Esophagus muscularis mucosa (tissue), 4 donors: ENCODE measurements at regions not wholly inside any gene's neighbourhood (a gene's known extent, or its start where the extent isn't known, plus 50 kb on each side); places are given as distances from the start of the nearest gene placed in this dataset.

Experiments used
- DNase-seq: peaks from one replicate; pipeline ENCODE4 v3.0.0-alpha.2; 2017; ENCODE audit errors: extremely low spot score
- H3K27ac ChIP-seq, 4 donors: fragments of 200-600 bp; sonication (generic); replicated peaks in 1 of 4; 1 replicate in 3 of 4; 2 replicates in 1 of 4; pipeline ENCODE4 v1.5.1; 2016 to 2019; ENCODE audit warnings: mild to moderate bottlenecking in 1 of 4
- H3K27me3 ChIP-seq, 4 donors: fragments of 200-600 bp; sonication (generic); one replicate each; pipeline versions ENCODE4 v1.5.1 to v1.6.0; 2016 to 2019
- H3K36me3 ChIP-seq, 4 donors: fragments of 200-600 bp; sonication (generic); one replicate each; pipeline ENCODE4 v1.5.1; 2016 to 2019
- H3K4me1 ChIP-seq, 4 donors: fragments of 200-600 bp; sonication (generic); one replicate each; pipeline ENCODE4 v1.5.1; 2016 to 2019
- H3K4me3 ChIP-seq, 4 donors: fragments of 200-600 bp; sonication (generic); 1 replicate in 2 of 4; 2 replicates in 2 of 4; pipeline ENCODE4 v1.5.1; 2016 to 2019; ENCODE audit warnings: mild to moderate bottlenecking in 4 of 4, moderate library complexity in 1 of 4
- H3K9me3 ChIP-seq, 4 donors: fragments of 200-600 bp; sonication (generic); 1 replicate in 3 of 4; 2 replicates in 1 of 4; pipeline ENCODE4 v1.5.1; 2016 to 2019
- CTCF ChIP-seq, 3 experiments: fragments of 200-600 bp in 2 of 3; fragments of 450-650 bp in 1 of 3; sonication (generic) in 2 of 3; IDR thresholded peaks; one replicate each; pipeline ENCODE4 v1.5.1; 2017 to 2019; ENCODE audit warnings: antibody characterized with exemption in 3 of 3, mild to moderate bottlenecking in 2 of 3, moderate library complexity in 1 of 3
- EP300 ChIP-seq: sonication (generic); formaldehyde crosslinking; IDR thresholded peaks from one replicate; pipeline ENCODE4 v1.6.1; 2017; ENCODE audit warnings: antibody characterized with exemption
- POLR2A ChIP-seq: fragments of 450-650 bp; IDR thresholded peaks from one replicate; pipeline ENCODE4 v1.6.1; 2017; ENCODE audit warnings: antibody characterized with exemption, moderate library complexity, mild to moderate bottlenecking, low read depth
- POLR2AphosphoS5 ChIP-seq, 2 donors: sonication (generic); formaldehyde crosslinking; IDR thresholded peaks; one replicate each; pipeline ENCODE4 v1.6.1; 2017; ENCODE audit warnings: antibody characterized with exemption in 2 of 2
- WGBS: methylation state at CpG from one replicate; pipeline ENCODE4 v1.1.5; 2018; 5-methylcytosine and 5-hydroxymethylcytosine counted together
- intact Hi-C: fragments of 100-400 bp; cut with DNase I; formaldehyde crosslinking; loops from one replicate; pipeline ENCODE4 v1.15.1; 2023

GRCh38 chr15:96417760-96418130 is 87.2 kb downstream of the NR2F2 start:
- peaks cover 6 to 89% (median 42%) of the 10 kb centered on the region in 4 donors for H3K27me3 ChIP-seq
- intact Hi-C loops: no loop called here
- H3K36me3 ChIP-seq: no peaks in the 10 kb centered on the region
- DNase-seq: no peak
- peaks cover 14 to 20% (median 18%) of the 10 kb centered on the region in 4 donors for H3K4me1 ChIP-seq
- peak overlapping the region in 1 of 4 donors; percentile 42 for H3K4me3 ChIP-seq
- H3K9me3 ChIP-seq: no peaks in the 10 kb centered on the region
- WGBS: 25% methylated on average over 14 of the region's 14 CpGs
- H3K27ac ChIP-seq: no peak overlapping the region
- TF ChIP-seq CTCF (IDR thresholded peaks at IDR 0.05) (no peak), POLR2AphosphoS5 (IDR thresholded peaks at IDR 0.05) (no peak), EP300 (no peak), POLR2A (no peak)

GRCh38 chr15:96418146-96418545 is 87.6 kb downstream of the NR2F2 start:
- Histone ChIP-seq H3K36me3 (no peaks in the 10 kb centered on the region), H3K9me3 (no peaks in the 10 kb centered on the region), H3K4me1 (peaks cover 14 to 20% (median 18%) of the 10 kb centered on the region in 4 donors), H3K27ac (no peak overlapping the region), H3K4me3 (no peak overlapping the region), H3K27me3 (peaks cover 6 to 86% (median 40%) of the 10 kb centered on the region in 4 donors)
- TF ChIP-seq EP300 (no peak), POLR2AphosphoS5 (IDR thresholded peaks at IDR 0.05) (no peak), POLR2A (no peak), CTCF (IDR thresholded peaks at IDR 0.05) (no peak)
- no peak for DNase-seq
- WGBS: 76% methylated on average over 2 of the region's 2 CpGs
- intact Hi-C loops: no loop called here

GRCh38 chr15:96421178-96421601 is 90.7 kb downstream of the NR2F2 start:
- intact Hi-C loops: no loop called here
- peaks cover 3 to 55% (median 25%) of the 10 kb centered on the region in 4 donors for H3K27me3 ChIP-seq
- no peak for TF ChIP-seq CTCF (IDR thresholded peaks at IDR 0.05)
- TF ChIP-seq POLR2AphosphoS5 (IDR thresholded peaks at IDR 0.05): no peak
- TF ChIP-seq POLR2A: no peak
- TF ChIP-seq EP300: no peak
- no peaks in the 10 kb centered on the region for H3K36me3 ChIP-seq
- DNase-seq: no peak
- WGBS: 56% methylated on average over 8 of the region's 8 CpGs
- peaks cover 11 to 14% (median 14%) of the 10 kb centered on the region in 4 donors for H3K4me1 ChIP-seq
- H3K4me3 ChIP-seq: no peak overlapping the region
- H3K27ac ChIP-seq: no peak overlapping the region
- H3K9me3 ChIP-seq: no peaks in the 10 kb centered on the region

- no peak for DNase-seq
- Histone ChIP-seq H3K36me3 (no peaks in the 10 kb centered on the region), H3K4me3 (no peak overlapping the region), H3K9me3 (no peaks in the 10 kb centered on the region), H3K27ac (no peak overlapping the region), H3K27me3 (peaks cover 0 to 46% (median 17%) of the 10 kb centered on the region in 4 donors), H3K4me1 (peaks cover 2 to 5% (median 4%) of the 10 kb centered on the region in 4 donors)
- WGBS: 64% methylated on average over 7 of the region's 7 CpGs
- TF ChIP-seq EP300: no peak
- intact Hi-C loops: no loop called here
These were observed 91.6 kb downstream of the NR2F2 start for GRCh38 chr15:96422125-96422524.

- no peak for DNase-seq
- 90% methylated on average over 4 of the region's 4 CpGs for WGBS
- H3K27ac ChIP-seq: no peak overlapping the region
- TF ChIP-seq POLR2A: no peak
- TF ChIP-seq EP300: no peak
- TF ChIP-seq CTCF (IDR thresholded peaks at IDR 0.05): no peak
- no peak for TF ChIP-seq POLR2AphosphoS5 (IDR thresholded peaks at IDR 0.05)
- no peak overlapping the region for H3K4me3 ChIP-seq
- peaks cover 0 to 22% (median 6%) of the 10 kb centered on the region in 4 donors for H3K27me3 ChIP-seq
- H3K9me3 ChIP-seq: no peaks in the 10 kb centered on the region
- intact Hi-C loops: loop anchor here (5.0 kb wide), 1 partner anchor 72 kb away; no protein-coding TSS in a partner anchor
- H3K4me1 ChIP-seq: peaks cover 7 to 14% (median 13%) of the 10 kb centered on the region in 4 donors
- no peaks in the 10 kb centered on the region for H3K36me3 ChIP-seq
These were observed 94.2 kb downstream of the NR2F2 start for GRCh38 chr15:96424674-96425073.
